Cardiac muscle cell (in vitro differentiated cells and primary cell): ENCODE measurements at regions not wholly inside any gene's neighbourhood (a gene's known extent, or its start where the extent isn't known, plus 50 kb on each side); places are given as distances from the start of the nearest gene placed in this dataset.
A peak's percentile ranks its signal among the peaks of the same experiment; 100 is the strongest.

Experiments used
- DNase-seq, 2 donors: peaks; one replicate each; pipeline versions ENCODE4 v3.0.0 to v3.0.0-alpha.2; 2010 to 2017; ENCODE audit warnings: low read depth in 1 of 2, low spot score in 1 of 2
- H3K27ac ChIP-seq: fragments of 200-600 bp; sonication (generic); 2 replicates; pipeline ENCODE4 v1.5.1; 2016
- H3K27me3 ChIP-seq: fragments of 200-600 bp; sonication (generic); 2 replicates; pipeline ENCODE4 v1.6.0; 2016; ENCODE audit warnings: control low read depth
- H3K36me3 ChIP-seq: fragments of 200-600 bp; sonication (generic); 2 replicates; pipeline ENCODE4 v1.5.1; 2016; ENCODE audit warnings: control low read depth
- H3K4me1 ChIP-seq: fragments of 200-600 bp; sonication (generic); 2 replicates; pipeline ENCODE4 v1.8.1; 2017; ENCODE audit warnings: low read depth, mild to moderate bottlenecking, mixed run types
- H3K4me3 ChIP-seq: fragments of 200-600 bp; sonication (generic); 2 replicates; pipeline ENCODE4 v1.5.1; 2016; ENCODE audit warnings: mild to moderate bottlenecking
- H3K9me3 ChIP-seq: fragments of 200-600 bp; sonication (generic); 2 replicates; pipeline ENCODE4 v1.5.1; 2017; ENCODE audit warnings: low read depth, mild to moderate bottlenecking, control low read depth
- CTCF ChIP-seq: IDR thresholded peaks from 2 replicates; pipeline ENCODE4 v1.5.1; 2012; ENCODE audit warnings: low read depth, mild to moderate bottlenecking, low read length

- H3K27ac ChIP-seq: no peak overlapping the region
- H3K4me3 ChIP-seq: no peak overlapping the region
- H3K36me3 ChIP-seq: no peaks in the 10 kb centered on the region
- H3K9me3 ChIP-seq: no peaks in the 10 kb centered on the region
- H3K4me1 ChIP-seq: no peaks in the 10 kb centered on the region
- DNase-seq: no peak
- TF ChIP-seq CTCF: no peak
- no peaks in the 10 kb centered on the region for H3K27me3 ChIP-seq
These were observed 278.5 kb upstream of the KLF14 start for GRCh38 chr7:131012477-131013031.

- Histone ChIP-seq H3K9me3 (no peaks in the 10 kb centered on the region), H3K4me1 (no peaks in the 10 kb centered on the region), H3K27ac (no peak overlapping the region), H3K36me3 (no peaks in the 10 kb centered on the region), H3K27me3 (no peaks in the 10 kb centered on the region), H3K4me3 (no peak overlapping the region)
- TF ChIP-seq CTCF: no peak
- no peak for DNase-seq
These were observed 279.7 kb upstream of the KLF14 start for GRCh38 chr7:131013716-131014115.

- TF ChIP-seq CTCF: no peak
- H3K9me3 ChIP-seq: no peaks in the 10 kb centered on the region
- no peaks in the 10 kb centered on the region for H3K36me3 ChIP-seq
- H3K4me1 ChIP-seq: no peaks in the 10 kb centered on the region
- H3K27me3 ChIP-seq: no peaks in the 10 kb centered on the region
- H3K4me3 ChIP-seq: no peak overlapping the region
- no peak overlapping the region for H3K27ac ChIP-seq
- no peak for DNase-seq
These were observed 281.1 kb upstream of the KLF14 start for GRCh38 chr7:131014906-131015656.

GRCh38 chr7:131015657-131015958 lies 281.6 kb upstream of the KLF14 start:
- DNase-seq: peak in 1 of 2 donors; percentile 76

GRCh38 chr7:131016230-131016629 lies 282.2 kb upstream of the KLF14 start:
- no peak for DNase-seq
- H3K27me3 ChIP-seq: no peaks in the 10 kb centered on the region
- no peak overlapping the region for H3K27ac ChIP-seq

More at GRCh38 chr7:131015657-131015958, 281.6 kb upstream of the KLF14 start:
- Histone ChIP-seq H3K4me1 (no peaks in the 10 kb centered on the region), H3K27ac (no peak overlapping the region), H3K27me3 (no peaks in the 10 kb centered on the region), H3K9me3 (no peaks in the 10 kb centered on the region), H3K4me3 (no peak overlapping the region), H3K36me3 (no peaks in the 10 kb centered on the region)
- TF ChIP-seq CTCF: no peak

More at GRCh38 chr7:131016230-131016629, 282.2 kb upstream of the KLF14 start:
- Histone ChIP-seq H3K4me3 (no peak overlapping the region), H3K4me1 (no peaks in the 10 kb centered on the region), H3K36me3 (no peaks in the 10 kb centered on the region), H3K9me3 (no peaks in the 10 kb centered on the region)
- no peak for TF ChIP-seq CTCF
